ENCODE measurements at regions not wholly inside any gene's neighbourhood (a gene's known extent, or its start where the extent isn't known, plus 50 kb on each side); places are given as distances from the start of the nearest gene placed in this dataset.

GRCh38 chr16:86953631-86954391 lies 363.4 kb downstream of the C16orf95 start:
- TF ChIP-seq, protein P1, sequence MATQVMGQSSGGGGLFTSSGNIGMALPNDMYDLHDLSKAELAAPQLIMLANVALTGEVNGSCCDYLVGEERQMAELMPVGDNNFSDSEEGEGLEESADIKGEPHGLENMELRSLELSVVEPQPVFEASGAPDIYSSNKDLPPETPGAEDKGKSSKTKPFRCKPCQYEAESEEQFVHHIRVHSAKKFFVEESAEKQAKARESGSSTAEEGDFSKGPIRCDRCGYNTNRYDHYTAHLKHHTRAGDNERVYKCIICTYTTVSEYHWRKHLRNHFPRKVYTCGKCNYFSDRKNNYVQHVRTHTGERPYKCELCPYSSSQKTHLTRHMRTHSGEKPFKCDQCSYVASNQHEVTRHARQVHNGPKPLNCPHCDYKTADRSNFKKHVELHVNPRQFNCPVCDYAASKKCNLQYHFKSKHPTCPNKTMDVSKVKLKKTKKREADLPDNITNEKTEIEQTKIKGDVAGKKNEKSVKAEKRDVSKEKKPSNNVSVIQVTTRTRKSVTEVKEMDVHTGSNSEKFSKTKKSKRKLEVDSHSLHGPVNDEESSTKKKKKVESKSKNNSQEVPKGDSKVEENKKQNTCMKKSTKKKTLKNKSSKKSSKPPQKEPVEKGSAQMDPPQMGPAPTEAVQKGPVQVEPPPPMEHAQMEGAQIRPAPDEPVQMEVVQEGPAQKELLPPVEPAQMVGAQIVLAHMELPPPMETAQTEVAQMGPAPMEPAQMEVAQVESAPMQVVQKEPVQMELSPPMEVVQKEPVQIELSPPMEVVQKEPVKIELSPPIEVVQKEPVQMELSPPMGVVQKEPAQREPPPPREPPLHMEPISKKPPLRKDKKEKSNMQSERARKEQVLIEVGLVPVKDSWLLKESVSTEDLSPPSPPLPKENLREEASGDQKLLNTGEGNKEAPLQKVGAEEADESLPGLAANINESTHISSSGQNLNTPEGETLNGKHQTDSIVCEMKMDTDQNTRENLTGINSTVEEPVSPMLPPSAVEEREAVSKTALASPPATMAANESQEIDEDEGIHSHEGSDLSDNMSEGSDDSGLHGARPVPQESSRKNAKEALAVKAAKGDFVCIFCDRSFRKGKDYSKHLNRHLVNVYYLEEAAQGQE (IDR thresholded peaks at IDR 0.05; ENCODE audit: insufficient read depth in 1 of 2, low read depth in 2 of 2, low read length in 2 of 2), result no peak

DNA sequence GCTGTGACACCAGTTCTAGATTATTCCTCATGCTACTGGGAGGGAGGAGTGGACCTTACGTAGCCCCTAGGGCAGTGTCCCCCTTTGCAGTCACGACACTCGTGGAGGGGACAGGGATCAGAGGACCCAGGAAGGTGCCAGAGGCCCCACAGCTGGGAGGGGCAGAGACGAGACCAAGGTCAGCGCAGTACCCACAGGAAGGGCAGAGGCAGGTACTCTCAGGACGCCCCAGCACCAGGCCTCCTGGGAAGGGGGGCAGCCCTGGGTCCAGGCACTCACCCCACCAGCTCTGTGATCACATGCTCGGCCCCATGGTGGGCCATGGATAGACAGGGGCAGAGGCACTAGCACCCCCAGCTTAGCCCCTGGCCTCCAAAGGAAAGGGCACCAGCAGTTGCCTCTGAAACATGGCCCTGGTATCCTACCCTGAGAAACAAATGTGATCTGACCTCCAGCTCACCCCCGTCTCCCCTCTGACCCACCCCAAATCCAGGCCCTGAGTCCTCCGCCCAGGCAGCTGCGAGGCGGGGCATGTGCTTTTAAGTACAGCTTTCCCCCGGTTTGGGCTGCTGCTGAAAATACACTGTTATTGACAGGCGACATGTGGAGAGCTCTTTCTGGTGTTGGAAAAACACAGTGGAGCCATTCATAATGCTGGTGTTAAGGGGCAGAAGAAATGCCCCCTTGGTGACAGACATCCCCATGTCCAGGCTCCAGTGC lies 361.9 kb downstream of the C16orf95 start:
- TF ChIP-seq, protein P1 (IDR thresholded peaks at IDR 0.05; ENCODE audit: insufficient read depth in 1 of 2, low read depth in 2 of 2, low read length in 2 of 2), result no peak
- TF ChIP-seq POLR2AphosphoS5 (IDR thresholded peaks at IDR 0.05; ENCODE audit: low read depth, low read length) (no peak), TAF1 (IDR thresholded peaks at IDR 0.05; ENCODE audit: borderline replicate concordance, insufficient read depth, low read length) (no peak), FOXP2 (optimal IDR thresholded peaks at IDR 0.05; ENCODE audit: borderline replicate concordance, extremely low read depth, extremely low read length, insufficient read depth) (no peak), SIN3A (IDR thresholded peaks at IDR 0.05; ENCODE audit: borderline replicate concordance, insufficient read depth, low read length) (no peak)

DNA sequence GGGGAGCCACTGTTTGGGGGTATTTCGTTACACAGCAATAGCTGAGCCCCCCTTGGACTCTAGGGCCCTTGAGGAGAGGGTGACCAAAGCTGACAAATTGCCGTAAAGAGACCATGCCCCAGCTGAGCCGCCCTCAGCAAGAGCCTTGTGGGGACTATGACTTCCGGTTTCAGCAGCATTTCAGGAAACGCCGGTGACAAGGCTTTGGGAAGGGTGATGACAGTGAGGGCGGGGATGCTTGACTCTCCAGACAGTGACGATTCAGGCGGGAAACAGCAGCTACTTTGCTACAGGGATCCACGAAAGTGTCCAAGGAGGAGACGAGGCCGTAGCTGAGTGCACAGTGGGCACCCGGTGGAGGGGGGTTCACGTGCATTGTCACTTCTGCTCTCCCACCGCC lies 360.8 kb downstream of the C16orf95 start:
- no peak for TF ChIP-seq TAF1 (IDR thresholded peaks at IDR 0.05; ENCODE audit: borderline replicate concordance, insufficient read depth, low read length)
- TF ChIP-seq, protein P1 (IDR thresholded peaks at IDR 0.05; ENCODE audit: insufficient read depth in 1 of 2, low read depth in 2 of 2, low read length in 2 of 2), result no peak
- TF ChIP-seq POLR2AphosphoS5 (IDR thresholded peaks at IDR 0.05; ENCODE audit: low read depth, low read length), result no peak
- TF ChIP-seq SIN3A (IDR thresholded peaks at IDR 0.05; ENCODE audit: borderline replicate concordance, insufficient read depth, low read length), result no peak
- no peak for TF ChIP-seq FOXP2 (optimal IDR thresholded peaks at IDR 0.05; ENCODE audit: borderline replicate concordance, extremely low read depth, extremely low read length, insufficient read depth)

DNA sequence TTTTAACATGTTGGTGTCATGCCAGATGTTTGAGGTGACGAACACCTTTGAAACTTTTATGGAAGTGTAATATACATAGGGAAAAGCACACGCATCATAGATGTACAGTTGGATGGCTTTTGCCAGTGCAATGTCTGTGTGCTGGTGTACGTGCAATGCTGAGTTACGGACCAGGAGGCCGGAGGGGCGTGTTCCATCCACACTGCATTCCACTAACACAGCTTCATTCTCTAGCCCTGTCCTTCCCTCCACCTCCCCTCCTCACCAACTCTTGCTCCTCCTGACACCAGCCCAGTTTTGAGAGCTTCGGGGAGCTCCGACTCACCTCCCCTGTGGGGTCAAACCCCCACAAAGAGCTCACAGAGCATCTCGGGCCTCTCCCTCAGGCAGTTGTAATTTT lies 358.8 kb downstream of the C16orf95 start:
- no peak for TF ChIP-seq POLR2AphosphoS5 (IDR thresholded peaks at IDR 0.05; ENCODE audit: low read depth, low read length)
- no peak for TF ChIP-seq TAF1 (IDR thresholded peaks at IDR 0.05; ENCODE audit: borderline replicate concordance, insufficient read depth, low read length)
- TF ChIP-seq FOXP2 (optimal IDR thresholded peaks at IDR 0.05; ENCODE audit: borderline replicate concordance, extremely low read depth, extremely low read length, insufficient read depth), result no peak
- TF ChIP-seq, protein P1 (IDR thresholded peaks at IDR 0.05; ENCODE audit: insufficient read depth in 1 of 2, low read depth in 2 of 2, low read length in 2 of 2), result no peak
- no peak for TF ChIP-seq SIN3A (IDR thresholded peaks at IDR 0.05; ENCODE audit: borderline replicate concordance, insufficient read depth, low read length)
